HepG2 (cell line): ENCODE measurements at regions not wholly inside any gene's neighbourhood (a gene's known extent, or its start where the extent isn't known, plus 50 kb on each side); places are given as distances from the start of the nearest gene placed in this dataset.

Experiments
- ATAC-seq: fragments of 200-7000 bp; cut with Tn5 transposase; 3 replicates; pipeline ENCODE4 v1.9.1; 2020; ENCODE audit warnings: mild to moderate bottlenecking, moderate library complexity
- BruUV-seq: library from RNA; stranded (reverse); fragments of 400-500 nt; replicated peaks from 2 replicates; lab custom pipeline; 2021; lab: Mats Ljungman, UMichigan
- CTCF ChIA-PET: fragments of 300-600 bp; formaldehyde crosslinking; extraction: SDS; loops from one replicate; lab custom pipeline; 2021; ENCODE audit warnings: low total read pairs, inconsistent platforms, low intra/inter-chr PET ratio; lab: Yijun Ruan, JAX
- POLR2A ChIA-PET: fragments of 350-600 bp; sonication (Branson Sonifier 250); formaldehyde crosslinking; loops from one replicate; lab custom pipeline; 2020; ENCODE audit warnings: antibody characterized with exemption, inconsistent platforms; lab: Yijun Ruan, JAX
- DNase-seq: peaks from one replicate; pipeline ENCODE4 v3.0.0-alpha.2; 2015; ENCODE audit warnings: low spot score
- FAIRE-seq: peaks from 3 replicates; lab custom pipeline; 2011; peaks lifted over from hg19 to GRCh38; lab: Jason Lieb, UNC
- H2AFZ ChIP-seq: one replicate; pipeline ENCODE4 v1.6.1; 2011; ENCODE audit warnings: low read length, inconsistent platforms
- H3K27ac ChIP-seq: fragments of 300-600 bp; 3 replicates; pipeline ENCODE4 v1.8.0; 2011; ENCODE audit warnings: mixed run types, mild to moderate bottlenecking, mixed read lengths, low read length, inconsistent platforms; ENCODE audit not compliant: insufficient read depth; ENCODE audit errors: extremely low read length
- H3K27me3 ChIP-seq, 2 experiments: fragments of 200-600 bp in 1 of 2; 2 replicates in 1 of 2; 3 replicates in 1 of 2; pipeline versions ENCODE4 v1.6.0 to v1.8.0; 2011; ENCODE audit warnings: low read length in 2 of 2, mild to moderate bottlenecking in 2 of 2, moderate library complexity in 2 of 2, inconsistent platforms in 1 of 2; ENCODE audit not compliant: insufficient read depth in 2 of 2, control insufficient read depth in 1 of 2
- H3K36me3 ChIP-seq, 2 experiments: fragments of 200-600 bp in 1 of 2; replicated peaks in 1 of 2; 2 replicates in 1 of 2; 3 replicates in 1 of 2; pipeline versions ENCODE4 v1.5.1 to v1.8.0; 2011; ENCODE audit warnings: low read length in 2 of 2, inconsistent platforms in 1 of 2; ENCODE audit not compliant: insufficient read depth in 2 of 2, control insufficient read depth in 1 of 2
- H3K4me1 ChIP-seq: 2 replicates; pipeline ENCODE4 v1.5.1; 2012; ENCODE audit warnings: low read length, inconsistent platforms; ENCODE audit not compliant: insufficient read depth
- H3K4me2 ChIP-seq: 2 replicates; pipeline ENCODE4 v1.6.0; 2011; ENCODE audit warnings: low read depth, low read length, inconsistent platforms
- H3K4me3 ChIP-seq, 3 experiments: fragments of 200-600 bp in 1 of 3; sonication (generic), shearing (Covaris generic) in 1 of 3; replicated peaks in 1 of 3; 2 replicates each; pipeline ENCODE4 v1.5.1; 2011 to 2016; ENCODE audit warnings: low read length in 3 of 3, inconsistent platforms in 2 of 3, low read depth in 2 of 3, mild to moderate bottlenecking in 2 of 3, control low read depth in 1 of 3, mixed read lengths in 1 of 3; ENCODE audit not compliant: insufficient read depth in 1 of 3
- H3K79me2 ChIP-seq: one replicate; pipeline ENCODE4 v1.6.1; 2011; ENCODE audit warnings: low read length, inconsistent platforms; ENCODE audit not compliant: insufficient read depth
- H3K9ac ChIP-seq: 2 replicates; pipeline ENCODE4 v1.6.0; 2011; ENCODE audit warnings: mild to moderate bottlenecking, low read depth, low read length, inconsistent platforms; ENCODE audit not compliant: insufficient read depth
- H3K9me3 ChIP-seq: 2 replicates; pipeline ENCODE4 v1.5.1; 2012; ENCODE audit warnings: mild to moderate bottlenecking, low read length
- H4K20me1 ChIP-seq: 2 replicates; pipeline ENCODE4 v1.6.0; 2011; ENCODE audit warnings: inconsistent platforms, mild to moderate bottlenecking, low read length, moderate library complexity; ENCODE audit not compliant: insufficient read depth
- ATF4 ChIP-seq, 2 experiments: fragments of 450-650 bp in 1 of 2; sonication (generic) in 1 of 2; formaldehyde crosslinking; IDR thresholded peaks; 2 replicates each; pipeline versions ENCODE4 v1.5.0 to v1.8.0; 2020 to 2022; ENCODE audit warnings: mild to moderate bottlenecking in 1 of 2, missing genetic modification reagents in 1 of 2
- BCLAF1 ChIP-seq: fragments of 450-650 bp; IDR thresholded peaks from 2 replicates; pipeline ENCODE4 v1.6.1; 2017; ENCODE audit warnings: mild to moderate bottlenecking
- FOXO4 ChIP-seq: sonication (generic); formaldehyde crosslinking; conservative IDR thresholded peaks from 2 replicates; pipeline ENCODE4 v1.8.1; 2023; ENCODE audit warnings: missing genetic modification reagents
- SAP130 ChIP-seq: IDR thresholded peaks from 2 replicates; pipeline ENCODE4 v1.6.1; 2016; ENCODE audit warnings: low read depth
- TP53 ChIP-seq: sonication (generic); formaldehyde crosslinking; conservative IDR thresholded peaks from 2 replicates; pipeline ENCODE4 v1.4.0; 2020; ENCODE audit warnings: missing genetic modification reagents
- ZNF263 ChIP-seq: sonication (generic); formaldehyde crosslinking; IDR thresholded peaks from 2 replicates; pipeline ENCODE4 v1.4.0; 2020; ENCODE audit warnings: missing genetic modification reagents
- ZNF430 ChIP-seq: sonication (generic); formaldehyde crosslinking; IDR thresholded peaks from 2 replicates; pipeline ENCODE4 v1.9.0; 2021; ENCODE audit warnings: mild to moderate bottlenecking, missing genetic modification reagents
- WGBS: methylation state at CpG from one replicate; pipeline ENCODE4 v1.1.6; 2017; ENCODE audit warnings: low lambda C conversion rate; 5-methylcytosine and 5-hydroxymethylcytosine counted together
- in situ Hi-C: cut with HindIII; loops from 2 replicates; pipeline ENCODE4 v1.10.0; 2017; ENCODE audit warnings: low pct_unique_long_range_greater_than_20kb; ENCODE audit not compliant: extremely low pct_ligation_motif_present
- intact Hi-C: fragments of 100-400 bp; cut with micrococcal nuclease; formaldehyde crosslinking; loops from one replicate; pipeline ENCODE4 v1.10.0; 2022; ENCODE audit not compliant: unreplicated experiment

GRCh38 chr5:104363567-104363966 is 801.0 kb upstream of the NUDT12 start:
- DNase-seq = no peak
- no peak overlapping the region for H3K4me3 ChIP-seq
- H3K36me3 ChIP-seq = no peaks in the 10 kb centered on the region
- CTCF ChIA-PET = no interaction called here
- H4K20me1 ChIP-seq = no peaks in the 10 kb centered on the region
- no peaks in the 10 kb centered on the region for H3K9me3 ChIP-seq
- POLR2A ChIA-PET = no interaction called here
- no peaks in the 10 kb centered on the region for H3K79me2 ChIP-seq
- no peak overlapping the region for H3K9ac ChIP-seq
- TF ChIP-seq TP53 (CRISPR knock-in tag) (no peak), ZNF430 (CRISPR knock-in tag) (no peak), ATF4 (CRISPR knock-in tag; IDR thresholded peaks at IDR 0.05) (no peak), BCLAF1 (no peak), FOXO4 (CRISPR knock-in tag) (no peak), ZNF263 (no peak), SAP130 (CRISPR knock-in tag) (no peak)
- in situ Hi-C loops = no loop called here
- 72% methylated on average over 3 of the region's 3 CpGs for WGBS
- no peak for FAIRE-seq
- ATAC-seq = no peak
- no TSS peak for BruUV-seq
- no peaks in the 10 kb centered on the region; the same call in 1 of the 2 replicates for H3K4me1 ChIP-seq
- intact Hi-C loops = no loop called here
- H3K27ac ChIP-seq = no peak overlapping the region
- H2AFZ ChIP-seq = no peak overlapping the region
- H3K4me2 ChIP-seq = no peak overlapping the region
- H3K27me3 ChIP-seq = no peaks in the 10 kb centered on the region
